C4-2B (cell line): ENCODE measurements at regions not wholly inside any gene's neighbourhood (a gene's known extent, or its start where the extent isn't known, plus 50 kb on each side); places are given as distances from the start of the nearest gene placed in this dataset.

Source experiments
- CTCF ChIP-seq: fragments of 450-650 bp; conservative IDR thresholded peaks from 2 replicates; pipeline ENCODE4 v1.5.1; 2017; ENCODE audit warnings: mild to moderate bottlenecking
- ZFX ChIP-seq: fragments of 450-650 bp; IDR thresholded peaks from 2 replicates; pipeline ENCODE4 v1.6.1; 2017

GRCh38 chr12:124715121-124715990 is 147.9 kb upstream of the NCOR2 start:
- TF ChIP-seq CTCF (no peak), ZFX (no peak)
